ENCODE measurements at regions not wholly inside any gene's neighbourhood (a gene's known extent, or its start where the extent isn't known, plus 50 kb on each side); places are given as distances from the start of the nearest gene placed in this dataset.

DNA sequence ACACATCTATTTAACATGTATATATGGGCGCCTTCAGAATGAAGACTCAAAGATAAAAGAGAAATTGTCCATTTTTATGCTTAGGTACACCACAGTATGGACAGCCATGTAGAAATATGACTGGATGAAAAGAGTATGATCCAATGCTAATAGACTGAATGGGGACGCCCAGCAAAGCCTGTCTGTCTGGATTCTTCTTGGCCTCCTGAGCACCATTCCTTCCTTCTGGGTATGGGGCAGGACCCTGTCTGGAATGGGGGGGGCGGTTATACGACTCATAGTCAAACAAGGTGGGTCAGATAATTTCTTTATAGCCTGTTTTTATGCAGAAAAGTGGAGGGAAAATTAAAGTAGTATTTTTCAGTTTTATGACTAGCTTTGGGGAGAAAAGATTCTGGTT lies 81.2 kb upstream of the ABCD3 start:
- FAIRE-seq (no peak), DNase-seq (ENCODE audit: low read depth) (peak; percentile 17)
- TF ChIP-seq, protein P1, sequence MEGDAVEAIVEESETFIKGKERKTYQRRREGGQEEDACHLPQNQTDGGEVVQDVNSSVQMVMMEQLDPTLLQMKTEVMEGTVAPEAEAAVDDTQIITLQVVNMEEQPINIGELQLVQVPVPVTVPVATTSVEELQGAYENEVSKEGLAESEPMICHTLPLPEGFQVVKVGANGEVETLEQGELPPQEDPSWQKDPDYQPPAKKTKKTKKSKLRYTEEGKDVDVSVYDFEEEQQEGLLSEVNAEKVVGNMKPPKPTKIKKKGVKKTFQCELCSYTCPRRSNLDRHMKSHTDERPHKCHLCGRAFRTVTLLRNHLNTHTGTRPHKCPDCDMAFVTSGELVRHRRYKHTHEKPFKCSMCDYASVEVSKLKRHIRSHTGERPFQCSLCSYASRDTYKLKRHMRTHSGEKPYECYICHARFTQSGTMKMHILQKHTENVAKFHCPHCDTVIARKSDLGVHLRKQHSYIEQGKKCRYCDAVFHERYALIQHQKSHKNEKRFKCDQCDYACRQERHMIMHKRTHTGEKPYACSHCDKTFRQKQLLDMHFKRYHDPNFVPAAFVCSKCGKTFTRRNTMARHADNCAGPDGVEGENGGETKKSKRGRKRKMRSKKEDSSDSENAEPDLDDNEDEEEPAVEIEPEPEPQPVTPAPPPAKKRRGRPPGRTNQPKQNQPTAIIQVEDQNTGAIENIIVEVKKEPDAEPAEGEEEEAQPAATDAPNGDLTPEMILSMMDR (IDR thresholded peaks at IDR 0.05; ENCODE audit: insufficient read depth, low read length, severe bottlenecking), result no peak
- H3K4me3 ChIP-seq (ENCODE audit: low read depth, low read length), result no peak overlapping the region
- no peaks in the 10 kb centered on the region for H3K27me3 ChIP-seq (ENCODE audit: control insufficient read depth, insufficient read depth, low read length)
- H3K36me3 ChIP-seq (ENCODE audit: control insufficient read depth, insufficient read depth, low read length), result no peaks in the 10 kb centered on the region

DNA sequence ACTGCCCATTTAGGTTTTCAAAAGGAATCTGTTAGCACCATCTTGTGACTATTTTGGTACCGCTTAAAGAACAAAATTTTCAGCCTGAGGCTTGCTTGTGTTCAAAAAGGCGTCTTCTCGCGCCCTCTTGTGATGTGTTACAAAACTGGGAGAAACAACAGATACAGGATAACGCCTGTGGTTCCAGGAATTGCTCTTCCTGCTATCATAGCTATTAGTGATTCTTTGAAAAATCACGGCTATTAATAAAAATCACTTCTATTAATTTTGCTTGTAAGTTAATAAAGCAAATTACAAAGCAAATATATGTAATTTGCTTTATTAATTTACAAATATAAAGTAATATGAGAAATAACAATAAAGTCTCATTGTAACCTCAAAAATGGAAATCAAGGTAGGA lies 82.2 kb upstream of the ABCD3 start:
- Histone ChIP-seq H3K27me3 (ENCODE audit: control insufficient read depth, insufficient read depth, low read length) (no peaks in the 10 kb centered on the region), H3K4me3 (ENCODE audit: low read depth, low read length) (no peak overlapping the region), H3K36me3 (ENCODE audit: control insufficient read depth, insufficient read depth, low read length) (no peaks in the 10 kb centered on the region)
- no peak for FAIRE-seq
- peak; percentile 89 for DNase-seq (ENCODE audit: low read depth)
- TF ChIP-seq, protein P1 (IDR thresholded peaks at IDR 0.05; ENCODE audit: insufficient read depth, low read length, severe bottlenecking), result peak; percentile 73

DNA sequence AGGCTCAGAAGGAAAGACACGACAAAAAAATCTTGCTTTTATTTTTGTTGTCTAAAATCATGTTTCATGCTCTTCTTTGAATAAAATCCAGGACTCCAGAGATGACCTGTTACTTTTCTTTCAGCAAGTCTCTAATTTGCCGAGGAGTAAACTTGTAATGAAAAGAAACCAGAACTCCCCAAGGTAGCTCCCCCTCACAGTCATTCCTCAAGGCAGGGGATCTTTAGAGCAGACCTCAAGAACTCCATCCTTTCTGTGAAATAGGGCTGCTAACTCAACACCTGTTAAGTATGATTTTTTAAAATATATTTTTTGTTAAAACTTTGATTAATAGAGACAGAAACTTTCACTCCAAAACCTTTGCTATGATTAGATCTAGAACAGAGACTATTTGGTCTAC lies 82.7 kb upstream of the ABCD3 start:
- no peak overlapping the region for H3K4me3 ChIP-seq (ENCODE audit: low read depth, low read length)
- TF ChIP-seq, protein P1 (IDR thresholded peaks at IDR 0.05; ENCODE audit: insufficient read depth, low read length, severe bottlenecking), result no peak
- no peak for FAIRE-seq
- H3K36me3 ChIP-seq (ENCODE audit: control insufficient read depth, insufficient read depth, low read length), result no peaks in the 10 kb centered on the region
- DNase-seq (ENCODE audit: low read depth), result no peak
- no peaks in the 10 kb centered on the region for H3K27me3 ChIP-seq (ENCODE audit: control insufficient read depth, insufficient read depth, low read length)

DNA sequence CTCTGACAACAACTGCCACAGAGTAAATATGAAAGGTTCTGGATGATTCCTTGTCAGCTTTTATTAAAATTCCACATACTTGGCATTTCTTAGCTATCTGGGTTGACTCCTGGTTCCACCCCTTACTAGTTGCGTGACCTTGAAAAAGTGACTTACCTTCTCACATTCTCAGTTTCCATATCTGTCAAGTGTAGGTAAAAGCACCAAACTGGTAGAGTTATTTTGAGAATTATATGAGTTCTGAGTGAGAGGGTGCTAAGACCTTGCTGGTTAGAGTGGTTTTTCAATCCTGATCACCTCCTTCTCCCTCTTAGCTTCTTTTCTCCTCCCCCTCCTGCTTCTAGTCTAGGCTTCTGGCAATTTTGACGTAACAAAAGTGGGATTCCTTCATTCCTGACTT lies 83.4 kb upstream of the ABCD3 start:
- FAIRE-seq (no peak), DNase-seq (ENCODE audit: low read depth) (no peak)
- H3K36me3 ChIP-seq (ENCODE audit: control insufficient read depth, insufficient read depth, low read length), result no peaks in the 10 kb centered on the region
- H3K4me3 ChIP-seq (ENCODE audit: low read depth, low read length), result no peak overlapping the region
- TF ChIP-seq, protein P1 (IDR thresholded peaks at IDR 0.05; ENCODE audit: insufficient read depth, low read length, severe bottlenecking), result no peak
- no peaks in the 10 kb centered on the region for H3K27me3 ChIP-seq (ENCODE audit: control insufficient read depth, insufficient read depth, low read length)

DNA sequence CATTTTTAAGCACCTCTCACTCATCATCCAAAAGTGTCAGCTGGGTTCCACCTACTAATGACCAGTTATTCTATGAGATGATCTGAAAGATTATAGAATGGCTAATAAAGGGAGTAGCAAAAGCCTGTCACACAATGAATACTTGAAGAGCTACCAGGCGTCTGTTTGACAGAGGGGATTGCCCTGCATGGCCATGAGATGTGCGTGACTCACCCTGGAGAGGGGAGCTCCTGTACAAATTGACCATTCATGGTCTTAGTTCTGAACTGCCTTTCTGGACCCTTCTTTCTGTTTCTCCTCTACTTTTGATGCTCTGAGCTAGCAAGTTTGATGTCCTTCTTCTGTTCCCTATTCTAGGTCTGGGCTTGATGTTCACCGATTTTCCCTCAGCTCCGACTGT lies 85.2 kb upstream of the ABCD3 start:
- Histone ChIP-seq H3K4me3 (ENCODE audit: low read depth, low read length) (no peak overlapping the region), H3K36me3 (ENCODE audit: control insufficient read depth, insufficient read depth, low read length) (no peaks in the 10 kb centered on the region), H3K27me3 (ENCODE audit: control insufficient read depth, insufficient read depth, low read length) (no peaks in the 10 kb centered on the region)
- DNase-seq (ENCODE audit: low read depth) (peak; percentile 61), FAIRE-seq (no peak)
- TF ChIP-seq, protein P1 (IDR thresholded peaks at IDR 0.05; ENCODE audit: insufficient read depth, low read length, severe bottlenecking), result no peak

DNA sequence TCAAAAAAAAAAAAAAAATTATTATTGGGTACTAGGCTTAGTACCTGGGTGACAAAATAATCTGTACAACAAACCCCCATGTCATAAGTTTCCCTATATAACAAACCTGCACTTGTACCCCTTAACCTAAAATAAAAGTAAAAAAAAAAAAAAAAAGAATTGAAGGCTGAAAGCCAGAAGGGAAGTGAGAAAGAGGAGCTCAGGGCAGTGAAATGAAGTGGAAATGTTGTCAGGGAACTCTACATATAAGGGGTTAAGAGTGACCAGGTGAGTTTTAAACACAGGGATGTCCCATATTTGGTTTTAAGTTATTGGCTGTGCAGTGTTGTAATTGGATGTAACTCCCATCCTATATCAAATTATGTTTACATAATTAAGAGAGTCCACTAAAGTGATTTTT lies 85.7 kb upstream of the ABCD3 start:
- no peak overlapping the region for H3K4me3 ChIP-seq (ENCODE audit: low read depth, low read length)
- H3K36me3 ChIP-seq (ENCODE audit: control insufficient read depth, insufficient read depth, low read length), result no peaks in the 10 kb centered on the region
- FAIRE-seq, result no peak
- no peak for DNase-seq (ENCODE audit: low read depth)
- TF ChIP-seq, protein P1 (IDR thresholded peaks at IDR 0.05; ENCODE audit: insufficient read depth, low read length, severe bottlenecking), result no peak
- no peaks in the 10 kb centered on the region for H3K27me3 ChIP-seq (ENCODE audit: control insufficient read depth, insufficient read depth, low read length)
